ENCODE measurements at regions not wholly inside any gene's neighbourhood (a gene's known extent, or its start where the extent isn't known, plus 50 kb on each side); places are given as distances from the start of the nearest gene placed in this dataset.

- Mint-ChIP-seq H3K4me3 (no peak overlapping the region), H3K4me1 (no peaks in the 10 kb centered on the region), H3K27me3 (no peaks in the 10 kb centered on the region), H3K9me3 (ENCODE audit: insufficient read depth) (peaks cover 2% of the 10 kb centered on the region), H3K27ac (no peak overlapping the region)
- Histone ChIP-seq H3K79me2 (ENCODE audit: control insufficient read depth, insufficient read depth, low read length) (no peaks in the 10 kb centered on the region), H3K4me1 (ENCODE audit: control insufficient read depth in 2 of 2, insufficient read depth in 2 of 2, low read length in 2 of 2) (no peaks in the 10 kb centered on the region), H4K20me1 (ENCODE audit: control insufficient read depth, insufficient read depth, low read length, poor library complexity, severe bottlenecking) (no peaks in the 10 kb centered on the region), H3K36me3 (replicated peaks in 1 of 2; ENCODE audit: control extremely low read depth in 1 of 2, control insufficient read depth in 1 of 2, extremely low read depth in 1 of 2, insufficient read depth in 2 of 2, low read length in 1 of 2) (no peaks in the 10 kb centered on the region), H3K9me3 (ENCODE audit: control extremely low read depth in 1 of 3, control insufficient read depth in 2 of 3, insufficient read depth in 1 of 3, low read length in 2 of 3) (no peaks in the 10 kb centered on the region), H3K9ac (ENCODE audit: low read length) (no peak overlapping the region), H3K4me3 (ENCODE audit: control extremely low read depth in 1 of 5, extremely low read depth in 1 of 5, insufficient read depth in 1 of 5, low read depth in 2 of 5, low read length in 4 of 5) (no peak overlapping the region), H3K27me3 (replicated peaks in 1 of 4; ENCODE audit: control extremely low read depth in 1 of 4, control insufficient read depth in 3 of 4, insufficient read depth in 4 of 4, low read length in 3 of 4) (no peaks in the 10 kb centered on the region), H2AFZ (ENCODE audit: insufficient read depth, low read depth, low read length, poor library complexity, severe bottlenecking) (no peak overlapping the region), H3K27ac (ENCODE audit: low read length in 2 of 2) (no peak overlapping the region), H3K4me2 (replicated peaks; ENCODE audit: low read depth, low read length, poor library complexity, severe bottlenecking) (no peak overlapping the region)
- DNase-seq (no peak), ATAC-seq (ENCODE audit: low read depth) (no peak)
- WGBS (ENCODE audit: insufficient coverage): no CpG with 5 or more reads among the region's 4 CpGs
- intact Hi-C loops (cut with micrococcal nuclease): no loop called here
- ChIA-PET CTCF (no interaction called here), POLR2A (no interaction called here)
- TF ChIP-seq CTCF (IDR thresholded peaks at IDR 0.05) (no peak), EZH2 (IDR thresholded peaks at IDR 0.05; ENCODE audit: borderline replicate concordance, insufficient read depth, low read depth, low read length, poor library complexity, severe bottlenecking) (no peak)
Observed at GRCh38 chr18:30705943-30706342, 336.6 kb downstream of the DSC3 start.

DNA sequence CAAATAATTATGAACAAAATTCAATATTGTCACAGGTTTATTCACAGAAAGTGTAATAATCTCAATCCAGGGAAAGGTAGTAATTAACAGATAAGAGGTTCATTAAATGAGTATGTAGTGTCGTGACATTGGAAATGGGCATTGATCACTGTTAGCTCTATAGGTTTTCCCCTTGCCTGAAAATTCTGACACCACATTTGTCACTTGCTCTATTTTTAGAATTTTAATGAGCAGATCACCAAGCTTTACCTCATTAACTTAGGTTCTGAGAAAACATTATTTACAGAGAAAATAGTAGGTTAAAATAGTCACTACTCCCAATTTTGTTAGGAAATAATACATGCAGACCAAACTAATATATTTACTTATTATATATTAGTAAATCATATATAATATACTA lies 344.0 kb downstream of the DSC3 start:
- CTCF ChIA-PET: no interaction called here

More for the DNA sequence above, 344.0 kb downstream of the DSC3 start:
- TF ChIP-seq CTCF (IDR thresholded peaks at IDR 0.05): no peak
- TF ChIP-seq EZH2 (IDR thresholded peaks at IDR 0.05; ENCODE audit: borderline replicate concordance, insufficient read depth, low read depth, low read length, poor library complexity, severe bottlenecking): no peak
- no peak overlapping the region for H3K4me3 ChIP-seq (ENCODE audit: control extremely low read depth in 1 of 5, extremely low read depth in 1 of 5, insufficient read depth in 1 of 5, low read depth in 2 of 5, low read length in 4 of 5)
- no peak overlapping the region for H3K4me2 ChIP-seq (replicated peaks; ENCODE audit: low read depth, low read length, poor library complexity, severe bottlenecking)
- no peak overlapping the region for H3K9ac ChIP-seq (ENCODE audit: low read length)
- Mint-ChIP-seq H3K4me3 (no peak overlapping the region), H3K27me3 (no peaks in the 10 kb centered on the region), H3K27ac (no peak overlapping the region), H3K9me3 (ENCODE audit: insufficient read depth) (peaks cover 2% of the 10 kb centered on the region), H3K4me1 (no peaks in the 10 kb centered on the region)
- no peak overlapping the region for H2AFZ ChIP-seq (ENCODE audit: insufficient read depth, low read depth, low read length, poor library complexity, severe bottlenecking)
- H3K79me2 ChIP-seq (ENCODE audit: control insufficient read depth, insufficient read depth, low read length): no peaks in the 10 kb centered on the region
- H3K27me3 ChIP-seq (replicated peaks in 1 of 4; ENCODE audit: control extremely low read depth in 1 of 4, control insufficient read depth in 3 of 4, insufficient read depth in 4 of 4, low read length in 3 of 4): no peaks in the 10 kb centered on the region
- no peak for DNase-seq
- H3K9me3 ChIP-seq (ENCODE audit: control extremely low read depth in 1 of 3, control insufficient read depth in 2 of 3, insufficient read depth in 1 of 3, low read length in 2 of 3): peaks cover 0 to 9% (median 0%) of the 10 kb centered on the region in 3 donors
- intact Hi-C loops (cut with micrococcal nuclease): no loop called here
- POLR2A ChIA-PET: no interaction called here
- no peak overlapping the region for H3K27ac ChIP-seq (ENCODE audit: low read length in 2 of 2)
- no CpG with 5 or more reads among the region's 1 CpG for WGBS (ENCODE audit: insufficient coverage)
- no peaks in the 10 kb centered on the region for H4K20me1 ChIP-seq (ENCODE audit: control insufficient read depth, insufficient read depth, low read length, poor library complexity, severe bottlenecking)
- no peaks in the 10 kb centered on the region for H3K36me3 ChIP-seq (replicated peaks in 1 of 2; ENCODE audit: control extremely low read depth in 1 of 2, control insufficient read depth in 1 of 2, extremely low read depth in 1 of 2, insufficient read depth in 2 of 2, low read length in 1 of 2)
- no peaks in the 10 kb centered on the region for H3K4me1 ChIP-seq (ENCODE audit: control insufficient read depth in 2 of 2, insufficient read depth in 2 of 2, low read length in 2 of 2)
- ATAC-seq (ENCODE audit: low read depth): no peak

Data from B cell (primary cell).